HEK293T (cell line): ENCODE measurements at regions not wholly inside any gene's neighbourhood (a gene's known extent, or its start where the extent isn't known, plus 50 kb on each side); places are given as distances from the start of the nearest gene placed in this dataset.

Experiments
- BHLHE40 ChIP-seq: fragments of 450-650 bp; IDR thresholded peaks from 2 replicates; pipeline ENCODE4 v1.6.1; 2016; ENCODE audit warnings: mild to moderate bottlenecking, moderate library complexity, borderline replicate concordance
- CTBP1 ChIP-seq: fragments of 450-650 bp; IDR thresholded peaks from 2 replicates; pipeline ENCODE4 v1.6.1; 2016; ENCODE audit warnings: borderline replicate concordance
- FOXK2 ChIP-seq: fragments of 450-650 bp; IDR thresholded peaks from 2 replicates; pipeline ENCODE4 v1.6.1; 2016; ENCODE audit warnings: mild to moderate bottlenecking
- FOXM1 ChIP-seq: fragments of 450-650 bp; IDR thresholded peaks from 2 replicates; pipeline ENCODE4 v1.6.1; 2017; ENCODE audit warnings: mild to moderate bottlenecking, borderline replicate concordance
- HDGF ChIP-seq: fragments of 450-650 bp; IDR thresholded peaks from 2 replicates; pipeline ENCODE4 v1.6.1; 2017; ENCODE audit warnings: antibody characterized with exemption, borderline replicate concordance
- LEF1 ChIP-seq: fragments of 450-650 bp; IDR thresholded peaks from 2 replicates; pipeline ENCODE4 v1.6.1; 2017; ENCODE audit warnings: mild to moderate bottlenecking, borderline replicate concordance
- NFRKB ChIP-seq: fragments of 450-650 bp; IDR thresholded peaks from 2 replicates; pipeline ENCODE4 v1.6.1; 2016; ENCODE audit warnings: mild to moderate bottlenecking, moderate library complexity
- SP1 ChIP-seq: fragments of 450-650 bp; IDR thresholded peaks from 2 replicates; pipeline ENCODE4 v1.6.1; 2017
- SUZ12 ChIP-seq: fragments of 450-650 bp; IDR thresholded peaks from 2 replicates; pipeline ENCODE4 v1.6.1; 2016; ENCODE audit warnings: mild to moderate bottlenecking

- TF ChIP-seq CTBP1 (no peak), BHLHE40 (no peak), HDGF (no peak), SP1 (no peak), NFRKB (no peak), FOXM1 (no peak), SUZ12 (no peak), FOXK2 (no peak), LEF1 (no peak)
Observed at GRCh38 chr1:192522673-192523072, 52.9 kb upstream of the RGS1 start.
